Fibroblast of lung (primary cell): ENCODE measurements at regions not wholly inside any gene's neighbourhood (a gene's known extent, or its start where the extent isn't known, plus 50 kb on each side); places are given as distances from the start of the nearest gene placed in this dataset.

Experiments
- CTCF ChIP-seq, 2 donors: IDR thresholded peaks in 1 of 2; conservative IDR thresholded peaks in 1 of 2; 1 replicate in 1 of 2; 2 replicates in 1 of 2; pipeline ENCODE4 v1.5.1; 2011 to 2012; ENCODE audit warnings: low read length in 2 of 2, control low read depth in 1 of 2, inconsistent platforms in 1 of 2, low read depth in 1 of 2, mild to moderate bottlenecking in 1 of 2
- EZH2 ChIP-seq: IDR thresholded peaks from 2 replicates; pipeline ENCODE4 v1.5.1; 2012; ENCODE audit warnings: low read length, control low read depth, mild to moderate bottlenecking; ENCODE audit errors: missing control alignments

- no peak for TF ChIP-seq CTCF (conservative IDR thresholded peaks at IDR 0.05 in 1 of 2, IDR thresholded peaks at IDR 0.05 in 1 of 2; ENCODE audit: low read depth in 1 of 2, low read length in 2 of 2)
- TF ChIP-seq EZH2 = no peak
These were observed 328.6 kb downstream of the INHBA start for GRCh38 chr7:41374150-41374848.
